GM23338 (cell line): ENCODE measurements at regions not wholly inside any gene's neighbourhood (a gene's known extent, or its start where the extent isn't known, plus 50 kb on each side); places are given as distances from the start of the nearest gene placed in this dataset.

Source experiments
- ATAC-seq: fragments of 200-7000 bp; cut with Tn5 transposase; 3 replicates; pipeline ENCODE4 v1.9.1; 2020
- DNase-seq: peaks from one replicate; pipeline ENCODE4 v3.0.0-alpha.2; 2015; ENCODE audit warnings: low spot score
- H2AFZ ChIP-seq: fragments of 200-600 bp; sonication (generic); 2 replicates; pipeline ENCODE4 v1.8.0; 2016; ENCODE audit warnings: antibody characterized with exemption, mild to moderate bottlenecking, moderate library complexity
- H3F3A ChIP-seq: fragments of 200-600 bp; sonication (generic); replicated peaks from 2 replicates; pipeline ENCODE4 v1.8.0; 2017; ENCODE audit warnings: antibody characterized with exemption, mixed run types, low read depth
- H3K27ac ChIP-seq: fragments of 200-600 bp; sonication (generic); 2 replicates; pipeline ENCODE4 v1.6.1; 2016; ENCODE audit warnings: low read depth
- H3K27me3 ChIP-seq: fragments of 200-600 bp; sonication (generic); 2 replicates; pipeline ENCODE4 v1.8.0; 2016; ENCODE audit warnings: mild to moderate bottlenecking, mixed run types, moderate library complexity; ENCODE audit not compliant: insufficient read depth
- H3K36me3 ChIP-seq: fragments of 200-600 bp; sonication (generic); 2 replicates; pipeline ENCODE4 v1.8.0; 2016; ENCODE audit warnings: mild to moderate bottlenecking; ENCODE audit not compliant: insufficient read depth
- H3K4me1 ChIP-seq: fragments of 200-600 bp; sonication (generic); 2 replicates; pipeline ENCODE4 v1.8.0; 2016; ENCODE audit warnings: mild to moderate bottlenecking, moderate library complexity; ENCODE audit not compliant: insufficient read depth
- H3K4me2 ChIP-seq: fragments of 200-600 bp; sonication (generic); 2 replicates; pipeline ENCODE4 v1.7.1; 2017; ENCODE audit warnings: mixed run types
- H3K4me3 ChIP-seq: fragments of 200-600 bp; sonication (generic); 2 replicates; pipeline ENCODE4 v1.6.1; 2016; ENCODE audit warnings: mixed run types
- H3K79me2 ChIP-seq: fragments of 200-600 bp; sonication (generic); replicated peaks from 2 replicates; pipeline ENCODE4 v1.8.0; 2017; ENCODE audit warnings: mild to moderate bottlenecking; ENCODE audit not compliant: insufficient read depth
- H3K9me2 ChIP-seq: fragments of 200-600 bp; sonication (generic); 2 replicates; pipeline ENCODE4 v1.8.0; 2017; ENCODE audit not compliant: insufficient read depth
- H4K20me1 ChIP-seq: fragments of 200-600 bp; sonication (generic); replicated peaks from 2 replicates; pipeline ENCODE4 v1.8.0; 2017; ENCODE audit warnings: mild to moderate bottlenecking; ENCODE audit not compliant: insufficient read depth
- H3K27ac Mint-ChIP-seq: 2 replicates; pipeline ENCODE4 v1.8.0; 2020; ENCODE audit warnings: inconsistent platforms, mild to moderate bottlenecking, moderate library complexity, mixed read lengths
- H3K27me3 Mint-ChIP-seq: 3 replicates; pipeline ENCODE4 v1.8.0; 2022; ENCODE audit warnings: low read depth, mild to moderate bottlenecking, moderate library complexity, mixed read lengths, inconsistent platforms; ENCODE audit not compliant: insufficient read depth, poor library complexity
- H3K36me3 Mint-ChIP-seq: 3 replicates; pipeline ENCODE4 v1.8.0; 2021; ENCODE audit warnings: low read depth, mild to moderate bottlenecking, inconsistent platforms, moderate library complexity, mixed read lengths
- H3K4me1 Mint-ChIP-seq: 3 replicates; pipeline ENCODE4 v1.8.0; 2020; ENCODE audit warnings: mild to moderate bottlenecking, inconsistent platforms, mixed read lengths
- H3K4me3 Mint-ChIP-seq: 3 replicates; pipeline ENCODE4 v1.8.0; 2021; ENCODE audit warnings: moderate library complexity, mild to moderate bottlenecking, inconsistent platforms, mixed read lengths
- H3K9me3 Mint-ChIP-seq: 3 replicates; pipeline ENCODE4 v1.8.0; 2020; ENCODE audit warnings: moderate library complexity, mild to moderate bottlenecking, inconsistent platforms, mixed read lengths
- EZH2phosphoT487 ChIP-seq: fragments of 200-600 bp; sonication (generic); IDR thresholded peaks from one replicate; pipeline ENCODE4 v1.8.1; 2018; ENCODE audit warnings: antibody characterized with exemption; ENCODE audit not compliant: unreplicated experiment
- JUNB ChIP-seq: IDR thresholded peaks from one replicate; pipeline ENCODE4 v1.6.1; 2016; ENCODE audit warnings: antibody characterized with exemption; ENCODE audit not compliant: unreplicated experiment
- NANOG ChIP-seq: IDR thresholded peaks from 2 replicates; pipeline ENCODE4 v1.6.1; 2016; ENCODE audit warnings: antibody characterized with exemption, borderline replicate concordance
- POLR2AphosphoS5 ChIP-seq: IDR thresholded peaks from 2 replicates; pipeline ENCODE4 v1.6.1; 2016; ENCODE audit warnings: antibody characterized with exemption, low read depth
- STAT1 ChIP-seq: IDR thresholded peaks from one replicate; pipeline ENCODE4 v1.6.1; 2016; ENCODE audit warnings: antibody characterized with exemption; ENCODE audit not compliant: unreplicated experiment
- TF ChIP-seq, protein P1 (sequence below): IDR thresholded peaks from one replicate; pipeline ENCODE4 v1.6.1; 2018; ENCODE audit warnings: antibody characterized with exemption; ENCODE audit not compliant: unreplicated experiment
- TF ChIP-seq, protein P2 (sequence below): IDR thresholded peaks from 2 replicates; pipeline ENCODE4 v1.6.1; 2016; ENCODE audit warnings: antibody characterized with exemption
- TF ChIP-seq, protein P3 (sequence below), 2 experiments: fragments of 200-600 bp in 1 of 2; sonication (generic) in 1 of 2; conservative IDR thresholded peaks; 2 replicates each; pipeline versions ENCODE4 v1.5.1 to v1.6.1; 2016 to 2017; ENCODE audit warnings: antibody characterized with exemption in 2 of 2, low read depth in 2 of 2, mild to moderate bottlenecking in 2 of 2, moderate library complexity in 1 of 2
- TF ChIP-seq, protein P4 (sequence below): fragments of 250-450 bp; sonication (Bioruptor Pico); IDR thresholded peaks from 2 replicates; pipeline ENCODE4 v1.5.0; 2020; ENCODE audit warnings: mild to moderate bottlenecking, moderate library complexity

DNA sequence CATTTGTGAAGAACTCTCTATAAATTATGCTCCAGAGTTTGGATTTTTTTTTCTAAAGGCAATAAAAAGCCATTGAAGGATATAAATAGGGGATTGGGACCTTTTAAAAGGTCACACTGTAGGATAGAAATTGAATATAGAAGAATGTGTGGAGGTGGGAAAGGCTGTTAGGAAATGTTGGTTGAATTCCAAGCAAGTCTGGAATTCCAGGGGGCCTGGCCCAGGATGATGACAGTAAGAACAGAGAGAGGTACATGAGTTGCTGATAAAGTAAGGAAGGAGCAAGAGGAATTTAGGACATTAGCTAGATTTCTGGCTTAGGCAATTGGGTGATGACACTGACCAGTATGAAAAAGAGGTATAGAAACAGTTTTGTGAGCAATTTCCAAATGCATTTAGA lies 95.4 kb upstream of the USP38 start:
- Histone ChIP-seq H3K36me3 (peaks cover 7% of the 10 kb centered on the region), H3F3A (no peaks in the 10 kb centered on the region), H3K79me2 (no peaks in the 10 kb centered on the region), H3K27ac (no peak overlapping the region), H3K27me3 (no peaks in the 10 kb centered on the region), H3K4me2 (no peak overlapping the region), H2AFZ (no peak overlapping the region), H3K4me1 (peaks cover 14% of the 10 kb centered on the region; the same call in 1 of the 2 replicates), H3K4me3 (no peak overlapping the region), H4K20me1 (no peaks in the 10 kb centered on the region), H3K9me2 (0 out of 2 replicates have a peak, but pooled peaks cover 3% of the 10 kb centered on the region)
- Mint-ChIP-seq H3K4me3 (no peak overlapping the region), H3K27ac (no peak overlapping the region), H3K9me3 (peaks cover 33% of the 10 kb centered on the region), H3K4me1 (peaks cover 13% of the 10 kb centered on the region; the same call in 2 of the 3 replicates), H3K27me3 (no peaks in the 10 kb centered on the region), H3K36me3 (peaks cover 31% of the 10 kb centered on the region)
- DNase-seq (peak; percentile 73), ATAC-seq (no peak)
- TF ChIP-seq EZH2phosphoT487, result no peak
- TF ChIP-seq, protein P1, sequence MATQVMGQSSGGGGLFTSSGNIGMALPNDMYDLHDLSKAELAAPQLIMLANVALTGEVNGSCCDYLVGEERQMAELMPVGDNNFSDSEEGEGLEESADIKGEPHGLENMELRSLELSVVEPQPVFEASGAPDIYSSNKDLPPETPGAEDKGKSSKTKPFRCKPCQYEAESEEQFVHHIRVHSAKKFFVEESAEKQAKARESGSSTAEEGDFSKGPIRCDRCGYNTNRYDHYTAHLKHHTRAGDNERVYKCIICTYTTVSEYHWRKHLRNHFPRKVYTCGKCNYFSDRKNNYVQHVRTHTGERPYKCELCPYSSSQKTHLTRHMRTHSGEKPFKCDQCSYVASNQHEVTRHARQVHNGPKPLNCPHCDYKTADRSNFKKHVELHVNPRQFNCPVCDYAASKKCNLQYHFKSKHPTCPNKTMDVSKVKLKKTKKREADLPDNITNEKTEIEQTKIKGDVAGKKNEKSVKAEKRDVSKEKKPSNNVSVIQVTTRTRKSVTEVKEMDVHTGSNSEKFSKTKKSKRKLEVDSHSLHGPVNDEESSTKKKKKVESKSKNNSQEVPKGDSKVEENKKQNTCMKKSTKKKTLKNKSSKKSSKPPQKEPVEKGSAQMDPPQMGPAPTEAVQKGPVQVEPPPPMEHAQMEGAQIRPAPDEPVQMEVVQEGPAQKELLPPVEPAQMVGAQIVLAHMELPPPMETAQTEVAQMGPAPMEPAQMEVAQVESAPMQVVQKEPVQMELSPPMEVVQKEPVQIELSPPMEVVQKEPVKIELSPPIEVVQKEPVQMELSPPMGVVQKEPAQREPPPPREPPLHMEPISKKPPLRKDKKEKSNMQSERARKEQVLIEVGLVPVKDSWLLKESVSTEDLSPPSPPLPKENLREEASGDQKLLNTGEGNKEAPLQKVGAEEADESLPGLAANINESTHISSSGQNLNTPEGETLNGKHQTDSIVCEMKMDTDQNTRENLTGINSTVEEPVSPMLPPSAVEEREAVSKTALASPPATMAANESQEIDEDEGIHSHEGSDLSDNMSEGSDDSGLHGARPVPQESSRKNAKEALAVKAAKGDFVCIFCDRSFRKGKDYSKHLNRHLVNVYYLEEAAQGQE, result no peak
- TF ChIP-seq, protein P2, sequence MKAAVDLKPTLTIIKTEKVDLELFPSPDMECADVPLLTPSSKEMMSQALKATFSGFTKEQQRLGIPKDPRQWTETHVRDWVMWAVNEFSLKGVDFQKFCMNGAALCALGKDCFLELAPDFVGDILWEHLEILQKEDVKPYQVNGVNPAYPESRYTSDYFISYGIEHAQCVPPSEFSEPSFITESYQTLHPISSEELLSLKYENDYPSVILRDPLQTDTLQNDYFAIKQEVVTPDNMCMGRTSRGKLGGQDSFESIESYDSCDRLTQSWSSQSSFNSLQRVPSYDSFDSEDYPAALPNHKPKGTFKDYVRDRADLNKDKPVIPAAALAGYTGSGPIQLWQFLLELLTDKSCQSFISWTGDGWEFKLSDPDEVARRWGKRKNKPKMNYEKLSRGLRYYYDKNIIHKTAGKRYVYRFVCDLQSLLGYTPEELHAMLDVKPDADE, result no peak
- TF ChIP-seq, protein P3, sequence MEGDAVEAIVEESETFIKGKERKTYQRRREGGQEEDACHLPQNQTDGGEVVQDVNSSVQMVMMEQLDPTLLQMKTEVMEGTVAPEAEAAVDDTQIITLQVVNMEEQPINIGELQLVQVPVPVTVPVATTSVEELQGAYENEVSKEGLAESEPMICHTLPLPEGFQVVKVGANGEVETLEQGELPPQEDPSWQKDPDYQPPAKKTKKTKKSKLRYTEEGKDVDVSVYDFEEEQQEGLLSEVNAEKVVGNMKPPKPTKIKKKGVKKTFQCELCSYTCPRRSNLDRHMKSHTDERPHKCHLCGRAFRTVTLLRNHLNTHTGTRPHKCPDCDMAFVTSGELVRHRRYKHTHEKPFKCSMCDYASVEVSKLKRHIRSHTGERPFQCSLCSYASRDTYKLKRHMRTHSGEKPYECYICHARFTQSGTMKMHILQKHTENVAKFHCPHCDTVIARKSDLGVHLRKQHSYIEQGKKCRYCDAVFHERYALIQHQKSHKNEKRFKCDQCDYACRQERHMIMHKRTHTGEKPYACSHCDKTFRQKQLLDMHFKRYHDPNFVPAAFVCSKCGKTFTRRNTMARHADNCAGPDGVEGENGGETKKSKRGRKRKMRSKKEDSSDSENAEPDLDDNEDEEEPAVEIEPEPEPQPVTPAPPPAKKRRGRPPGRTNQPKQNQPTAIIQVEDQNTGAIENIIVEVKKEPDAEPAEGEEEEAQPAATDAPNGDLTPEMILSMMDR (conservative IDR thresholded peaks at IDR 0.05; ENCODE audit: low read depth in 2 of 2), result no peak
- no peak for TF ChIP-seq NANOG

DNA sequence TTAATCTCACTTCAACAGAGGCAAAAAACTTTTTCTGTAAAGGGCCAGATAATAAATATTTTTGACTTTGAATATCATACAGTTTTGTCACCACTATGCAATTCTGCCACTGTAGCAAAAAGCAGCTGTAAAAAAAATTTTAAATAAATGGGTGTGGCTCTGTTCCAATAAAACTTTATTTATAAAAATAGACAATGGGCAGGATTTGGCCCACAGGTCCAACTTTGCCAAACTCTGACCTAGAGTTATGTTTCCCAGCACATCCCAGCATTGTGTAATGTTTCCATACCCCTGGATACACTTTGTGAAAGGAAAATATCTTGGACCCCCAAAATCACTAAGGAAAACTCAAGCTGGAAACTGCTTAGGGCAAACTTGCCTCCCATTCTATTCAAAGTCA lies 94.9 kb upstream of the USP38 start:
- Histone ChIP-seq H3F3A (no peaks in the 10 kb centered on the region), H3K4me1 (peaks cover 14% of the 10 kb centered on the region; the same call in 1 of the 2 replicates), H3K4me2 (no peak overlapping the region), H3K27ac (no peak overlapping the region), H3K79me2 (no peaks in the 10 kb centered on the region), H4K20me1 (no peaks in the 10 kb centered on the region), H3K36me3 (peaks cover 12% of the 10 kb centered on the region), H3K27me3 (no peaks in the 10 kb centered on the region), H3K4me3 (no peak overlapping the region), H3K9me2 (0 out of 2 replicates have a peak, but pooled peaks cover 3% of the 10 kb centered on the region), H2AFZ (no peak overlapping the region)
- Mint-ChIP-seq H3K36me3 (peaks cover 31% of the 10 kb centered on the region), H3K27ac (no peak overlapping the region), H3K27me3 (no peaks in the 10 kb centered on the region), H3K9me3 (peaks cover 34% of the 10 kb centered on the region), H3K4me1 (peaks cover 13% of the 10 kb centered on the region; the same call in 2 of the 3 replicates), H3K4me3 (no peak overlapping the region)
- no peak for TF ChIP-seq JUNB
- no peak for TF ChIP-seq POLR2AphosphoS5
- no peak for TF ChIP-seq STAT1
- TF ChIP-seq, protein P4, sequence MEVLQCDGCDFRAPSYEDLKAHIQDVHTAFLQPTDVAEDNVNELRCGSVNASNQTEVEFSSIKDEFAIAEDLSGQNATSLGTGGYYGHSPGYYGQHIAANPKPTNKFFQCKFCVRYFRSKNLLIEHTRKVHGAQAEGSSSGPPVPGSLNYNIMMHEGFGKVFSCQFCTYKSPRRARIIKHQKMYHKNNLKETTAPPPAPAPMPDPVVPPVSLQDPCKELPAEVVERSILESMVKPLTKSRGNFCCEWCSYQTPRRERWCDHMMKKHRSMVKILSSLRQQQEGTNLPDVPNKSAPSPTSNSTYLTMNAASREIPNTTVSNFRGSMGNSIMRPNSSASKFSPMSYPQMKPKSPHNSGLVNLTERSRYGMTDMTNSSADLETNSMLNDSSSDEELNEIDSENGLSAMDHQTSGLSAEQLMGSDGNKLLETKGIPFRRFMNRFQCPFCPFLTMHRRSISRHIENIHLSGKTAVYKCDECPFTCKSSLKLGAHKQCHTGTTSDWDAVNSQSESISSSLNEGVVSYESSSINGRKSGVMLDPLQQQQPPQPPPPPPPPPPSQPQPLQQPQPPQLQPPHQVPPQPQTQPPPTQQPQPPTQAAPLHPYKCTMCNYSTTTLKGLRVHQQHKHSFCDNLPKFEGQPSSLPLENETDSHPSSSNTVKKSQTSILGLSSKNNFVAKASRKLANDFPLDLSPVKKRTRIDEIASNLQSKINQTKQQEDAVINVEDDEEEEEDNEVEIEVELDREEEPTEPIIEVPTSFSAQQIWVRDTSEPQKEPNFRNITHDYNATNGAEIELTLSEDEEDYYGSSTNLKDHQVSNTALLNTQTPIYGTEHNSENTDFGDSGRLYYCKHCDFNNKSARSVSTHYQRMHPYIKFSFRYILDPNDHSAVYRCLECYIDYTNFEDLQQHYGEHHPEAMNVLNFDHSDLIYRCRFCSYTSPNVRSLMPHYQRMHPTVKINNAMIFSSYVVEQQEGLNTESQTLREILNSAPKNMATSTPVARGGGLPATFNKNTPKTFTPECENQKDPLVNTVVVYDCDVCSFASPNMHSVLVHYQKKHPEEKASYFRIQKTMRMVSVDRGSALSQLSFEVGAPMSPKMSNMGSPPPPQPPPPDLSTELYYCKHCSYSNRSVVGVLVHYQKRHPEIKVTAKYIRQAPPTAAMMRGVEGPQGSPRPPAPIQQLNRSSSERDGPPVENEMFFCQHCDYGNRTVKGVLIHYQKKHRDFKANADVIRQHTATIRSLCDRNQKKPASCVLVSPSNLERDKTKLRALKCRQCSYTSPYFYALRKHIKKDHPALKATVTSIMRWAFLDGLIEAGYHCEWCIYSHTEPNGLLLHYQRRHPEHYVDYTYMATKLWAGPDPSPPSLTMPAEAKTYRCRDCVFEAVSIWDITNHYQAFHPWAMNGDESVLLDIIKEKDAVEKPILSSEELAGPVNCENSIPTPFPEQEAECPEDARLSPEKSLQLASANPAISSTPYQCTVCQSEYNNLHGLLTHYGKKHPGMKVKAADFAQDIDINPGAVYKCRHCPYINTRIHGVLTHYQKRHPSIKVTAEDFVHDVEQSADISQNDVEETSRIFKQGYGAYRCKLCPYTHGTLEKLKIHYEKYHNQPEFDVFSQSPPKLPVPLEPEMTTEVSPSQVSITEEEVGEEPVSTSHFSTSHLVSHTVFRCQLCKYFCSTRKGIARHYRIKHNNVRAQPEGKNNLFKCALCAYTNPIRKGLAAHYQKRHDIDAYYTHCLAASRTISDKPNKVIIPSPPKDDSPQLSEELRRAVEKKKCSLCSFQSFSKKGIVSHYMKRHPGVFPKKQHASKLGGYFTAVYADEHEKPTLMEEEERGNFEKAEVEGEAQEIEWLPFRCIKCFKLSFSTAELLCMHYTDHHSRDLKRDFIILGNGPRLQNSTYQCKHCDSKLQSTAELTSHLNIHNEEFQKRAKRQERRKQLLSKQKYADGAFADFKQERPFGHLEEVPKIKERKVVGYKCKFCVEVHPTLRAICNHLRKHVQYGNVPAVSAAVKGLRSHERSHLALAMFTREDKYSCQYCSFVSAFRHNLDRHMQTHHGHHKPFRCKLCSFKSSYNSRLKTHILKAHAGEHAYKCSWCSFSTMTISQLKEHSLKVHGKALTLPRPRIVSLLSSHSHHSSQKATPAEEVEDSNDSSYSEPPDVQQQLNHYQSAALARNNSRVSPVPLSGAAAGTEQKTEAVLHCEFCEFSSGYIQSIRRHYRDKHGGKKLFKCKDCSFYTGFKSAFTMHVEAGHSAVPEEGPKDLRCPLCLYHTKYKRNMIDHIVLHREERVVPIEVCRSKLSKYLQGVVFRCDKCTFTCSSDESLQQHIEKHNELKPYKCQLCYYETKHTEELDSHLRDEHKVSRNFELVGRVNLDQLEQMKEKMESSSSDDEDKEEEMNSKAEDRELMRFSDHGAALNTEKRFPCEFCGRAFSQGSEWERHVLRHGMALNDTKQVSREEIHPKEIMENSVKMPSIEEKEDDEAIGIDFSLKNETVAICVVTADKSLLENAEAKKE (CRISPR knock-in tag), result no peak
- DNase-seq (no peak), ATAC-seq (no peak)
